ENCODE measurements at regions not wholly inside any gene's neighbourhood (a gene's known extent, or its start where the extent isn't known, plus 50 kb on each side); places are given as distances from the start of the nearest gene placed in this dataset.

- TF ChIP-seq, protein P1, sequence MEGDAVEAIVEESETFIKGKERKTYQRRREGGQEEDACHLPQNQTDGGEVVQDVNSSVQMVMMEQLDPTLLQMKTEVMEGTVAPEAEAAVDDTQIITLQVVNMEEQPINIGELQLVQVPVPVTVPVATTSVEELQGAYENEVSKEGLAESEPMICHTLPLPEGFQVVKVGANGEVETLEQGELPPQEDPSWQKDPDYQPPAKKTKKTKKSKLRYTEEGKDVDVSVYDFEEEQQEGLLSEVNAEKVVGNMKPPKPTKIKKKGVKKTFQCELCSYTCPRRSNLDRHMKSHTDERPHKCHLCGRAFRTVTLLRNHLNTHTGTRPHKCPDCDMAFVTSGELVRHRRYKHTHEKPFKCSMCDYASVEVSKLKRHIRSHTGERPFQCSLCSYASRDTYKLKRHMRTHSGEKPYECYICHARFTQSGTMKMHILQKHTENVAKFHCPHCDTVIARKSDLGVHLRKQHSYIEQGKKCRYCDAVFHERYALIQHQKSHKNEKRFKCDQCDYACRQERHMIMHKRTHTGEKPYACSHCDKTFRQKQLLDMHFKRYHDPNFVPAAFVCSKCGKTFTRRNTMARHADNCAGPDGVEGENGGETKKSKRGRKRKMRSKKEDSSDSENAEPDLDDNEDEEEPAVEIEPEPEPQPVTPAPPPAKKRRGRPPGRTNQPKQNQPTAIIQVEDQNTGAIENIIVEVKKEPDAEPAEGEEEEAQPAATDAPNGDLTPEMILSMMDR (IDR thresholded peaks at IDR 0.05), result no peak
- TF ChIP-seq POLR2A (IDR thresholded peaks at IDR 0.05), result no peak
- no peak for TF ChIP-seq EP300 (IDR thresholded peaks at IDR 0.05)
- TF ChIP-seq POLR2AphosphoS5 (IDR thresholded peaks at IDR 0.05), result no peak
- Histone ChIP-seq H3K36me3 (no peaks in the 10 kb centered on the region), H3K4me1 (no peaks in the 10 kb centered on the region), H3K27ac (no peak overlapping the region), H3K9me3 (no peaks in the 10 kb centered on the region), H3K27me3 (no peaks in the 10 kb centered on the region), H3K4me3 (no peak overlapping the region)
- 84 to 100% methylated on average over 2 of the region's 2 CpGs for WGBS, 2 donors (ENCODE audit: low coverage in 1 of 2)
- no peak for ATAC-seq
Measured at GRCh38 chr13:81302677-81303076, 961.8 kb upstream of the SPRY2 start.

DNA sequence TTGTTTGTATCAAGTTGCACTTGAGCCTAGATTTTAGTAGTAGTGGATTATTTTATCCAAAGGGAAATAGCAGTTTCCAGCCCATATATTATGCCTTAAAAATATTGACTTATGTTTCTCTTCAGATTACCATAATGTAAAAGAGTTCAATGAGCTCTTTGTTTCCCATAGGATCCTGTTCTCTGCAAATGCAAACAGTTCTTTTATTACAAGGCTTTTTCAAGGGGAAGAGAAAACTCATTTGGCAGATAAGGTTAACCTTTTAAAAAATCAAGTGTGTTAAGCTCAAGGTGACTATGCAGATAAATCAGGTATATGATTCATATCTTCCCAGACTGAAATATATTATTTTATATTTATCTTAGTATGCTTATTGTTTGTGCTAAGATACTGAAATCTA is 961.2 kb upstream of the SPRY2 start:
- no peaks in the 10 kb centered on the region for H3K36me3 ChIP-seq
- H3K4me1 ChIP-seq, result no peaks in the 10 kb centered on the region
- no peak overlapping the region for H3K4me3 ChIP-seq
- no peak for ATAC-seq
- H3K27me3 ChIP-seq, result no peaks in the 10 kb centered on the region
- no peak overlapping the region for H3K27ac ChIP-seq
- TF ChIP-seq POLR2A (IDR thresholded peaks at IDR 0.05) (no peak), POLR2AphosphoS5 (IDR thresholded peaks at IDR 0.05) (no peak), EP300 (IDR thresholded peaks at IDR 0.05) (no peak)
- TF ChIP-seq, protein P1 (IDR thresholded peaks at IDR 0.05), result no peak
- no peaks in the 10 kb centered on the region for H3K9me3 ChIP-seq

GRCh38 chr13:81295177-81295576 is 954.3 kb upstream of the SPRY2 start:
- no peak overlapping the region for H3K27ac ChIP-seq
- no peaks in the 10 kb centered on the region for H3K4me1 ChIP-seq
- TF ChIP-seq, protein P1 (IDR thresholded peaks at IDR 0.05), result no peak
- TF ChIP-seq EP300 (IDR thresholded peaks at IDR 0.05) (no peak), POLR2AphosphoS5 (IDR thresholded peaks at IDR 0.05) (no peak), POLR2A (IDR thresholded peaks at IDR 0.05) (no peak)
- H3K4me3 ChIP-seq, result no peak overlapping the region
- no peaks in the 10 kb centered on the region for H3K27me3 ChIP-seq
- H3K36me3 ChIP-seq, result no peaks in the 10 kb centered on the region
- no peaks in the 10 kb centered on the region for H3K9me3 ChIP-seq
- no peak for ATAC-seq

GRCh38 chr13:81293594-81294164 is 952.8 kb upstream of the SPRY2 start:
- TF ChIP-seq POLR2AphosphoS5 (IDR thresholded peaks at IDR 0.05), result no peak
- TF ChIP-seq EP300 (IDR thresholded peaks at IDR 0.05), result no peak
- TF ChIP-seq, protein P1 (IDR thresholded peaks at IDR 0.05), result no peak
- TF ChIP-seq POLR2A (IDR thresholded peaks at IDR 0.05), result no peak
- Histone ChIP-seq H3K4me3 (no peak overlapping the region), H3K27me3 (no peaks in the 10 kb centered on the region), H3K9me3 (no peaks in the 10 kb centered on the region), H3K36me3 (no peaks in the 10 kb centered on the region), H3K4me1 (no peaks in the 10 kb centered on the region), H3K27ac (no peak overlapping the region)
- WGBS, 2 donors (ENCODE audit: low coverage in 1 of 2), result 60 to 66% methylated on average over 2 of the region's 2 CpGs
- ATAC-seq, result no peak

DNA sequence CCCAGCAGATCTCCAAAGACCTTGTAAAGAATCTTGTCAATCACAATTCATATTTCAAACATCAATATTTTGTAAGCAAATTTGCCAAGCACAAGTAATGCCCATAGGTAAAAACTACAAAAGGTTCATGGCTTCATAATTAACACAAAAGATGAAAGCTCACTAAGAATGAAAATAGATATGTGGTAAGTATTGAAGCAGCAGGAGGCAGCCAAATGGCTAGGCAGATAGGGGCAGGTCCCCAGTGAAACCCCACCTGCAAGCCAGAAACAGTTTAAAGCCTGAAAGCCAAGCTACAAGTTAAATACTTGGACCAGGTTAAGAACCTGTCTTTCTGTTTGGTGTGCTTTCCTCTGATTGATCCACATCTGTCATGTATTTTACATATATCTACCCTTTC is 942.6 kb upstream of the SPRY2 start:
- ATAC-seq, result no peak
- no peaks in the 10 kb centered on the region for H3K9me3 ChIP-seq
- TF ChIP-seq, protein P1 (IDR thresholded peaks at IDR 0.05), result no peak
- TF ChIP-seq POLR2A (IDR thresholded peaks at IDR 0.05) (no peak), EP300 (IDR thresholded peaks at IDR 0.05) (no peak), POLR2AphosphoS5 (IDR thresholded peaks at IDR 0.05) (no peak)

More for the DNA sequence above, 942.6 kb upstream of the SPRY2 start:
- Histone ChIP-seq H3K4me3 (no peak overlapping the region), H3K36me3 (no peaks in the 10 kb centered on the region), H3K4me1 (no peaks in the 10 kb centered on the region), H3K27me3 (no peaks in the 10 kb centered on the region), H3K27ac (no peak overlapping the region)

Measured in gastroesophageal sphincter (tissue), 4 donors.